ENCODE measurements at regions not wholly inside any gene's neighbourhood (a gene's known extent, or its start where the extent isn't known, plus 50 kb on each side); places are given as distances from the start of the nearest gene placed in this dataset.

DNA sequence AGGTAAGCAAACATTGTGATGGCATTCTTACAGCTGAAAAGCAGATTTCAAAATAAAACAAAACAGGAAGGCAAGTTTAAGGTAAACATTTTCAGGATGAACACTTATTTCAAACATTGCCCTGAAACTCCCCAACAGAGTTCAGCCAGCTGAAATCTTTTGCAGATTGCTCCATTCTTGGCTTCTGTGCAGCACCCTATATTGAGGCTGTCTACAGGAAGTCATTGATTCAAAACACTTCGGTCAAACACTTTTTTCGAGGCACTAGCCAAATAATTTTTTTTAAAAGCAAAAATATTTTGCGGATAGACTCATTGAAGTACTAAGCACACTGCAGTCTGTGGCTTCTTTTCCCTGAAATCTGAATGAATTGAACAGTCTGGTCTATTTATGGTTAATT is 318.1 kb upstream of the PDE3A start:
- Histone ChIP-seq H3K27me3 (ENCODE audit: control insufficient read depth in 2 of 2, insufficient read depth in 2 of 2, low read length in 2 of 2) (no peaks in the 10 kb centered on the region), H3K4me2 (replicated peaks; ENCODE audit: extremely low read depth, low read length, poor library complexity, severe bottlenecking) (no peak overlapping the region), H3K9ac (ENCODE audit: insufficient read depth, low read length, poor library complexity, severe bottlenecking) (no peak overlapping the region), H3K79me2 (ENCODE audit: insufficient read depth, low read length) (no peaks in the 10 kb centered on the region), H3K9me3 (replicated peaks in 1 of 2; ENCODE audit: control insufficient read depth in 1 of 2, insufficient read depth in 1 of 2, low read length in 2 of 2) (no peaks in the 10 kb centered on the region), H3K27ac (ENCODE audit: low read depth in 1 of 2, low read length in 2 of 2) (no peak overlapping the region), H3K4me3 (replicated peaks in 1 of 3; ENCODE audit: low read depth in 2 of 3, low read length in 3 of 3) (no peak overlapping the region), H3K4me1 (ENCODE audit: control insufficient read depth in 1 of 2, insufficient read depth in 2 of 2, low read length in 2 of 2) (no peaks in the 10 kb centered on the region), H4K20me1 (ENCODE audit: insufficient read depth, low read length) (no peaks in the 10 kb centered on the region), H2AFZ (ENCODE audit: insufficient read depth, low read depth, low read length, poor library complexity, severe bottlenecking) (no peak overlapping the region), H3K36me3 (replicated peaks in 1 of 2; ENCODE audit: control insufficient read depth in 1 of 2, insufficient read depth in 2 of 2, low read length in 2 of 2) (no peaks in the 10 kb centered on the region)
- WGBS (ENCODE audit: insufficient coverage) = 87% methylated on average over 2 of the region's 3 CpGs
- intact Hi-C loops (cut with micrococcal nuclease) = no loop called here
- H3K27me3 Mint-ChIP-seq (ENCODE audit: low read depth in 3 of 3) = peaks cover 0 to 2% (median 0%) of the 10 kb centered on the region in 3 donors
- H3K27ac Mint-ChIP-seq = no peak overlapping the region
- TF ChIP-seq, protein P1, sequence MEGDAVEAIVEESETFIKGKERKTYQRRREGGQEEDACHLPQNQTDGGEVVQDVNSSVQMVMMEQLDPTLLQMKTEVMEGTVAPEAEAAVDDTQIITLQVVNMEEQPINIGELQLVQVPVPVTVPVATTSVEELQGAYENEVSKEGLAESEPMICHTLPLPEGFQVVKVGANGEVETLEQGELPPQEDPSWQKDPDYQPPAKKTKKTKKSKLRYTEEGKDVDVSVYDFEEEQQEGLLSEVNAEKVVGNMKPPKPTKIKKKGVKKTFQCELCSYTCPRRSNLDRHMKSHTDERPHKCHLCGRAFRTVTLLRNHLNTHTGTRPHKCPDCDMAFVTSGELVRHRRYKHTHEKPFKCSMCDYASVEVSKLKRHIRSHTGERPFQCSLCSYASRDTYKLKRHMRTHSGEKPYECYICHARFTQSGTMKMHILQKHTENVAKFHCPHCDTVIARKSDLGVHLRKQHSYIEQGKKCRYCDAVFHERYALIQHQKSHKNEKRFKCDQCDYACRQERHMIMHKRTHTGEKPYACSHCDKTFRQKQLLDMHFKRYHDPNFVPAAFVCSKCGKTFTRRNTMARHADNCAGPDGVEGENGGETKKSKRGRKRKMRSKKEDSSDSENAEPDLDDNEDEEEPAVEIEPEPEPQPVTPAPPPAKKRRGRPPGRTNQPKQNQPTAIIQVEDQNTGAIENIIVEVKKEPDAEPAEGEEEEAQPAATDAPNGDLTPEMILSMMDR (IDR thresholded peaks at IDR 0.05) = no peak
- no peaks in the 10 kb centered on the region for H3K36me3 Mint-ChIP-seq
- DNase-seq = no peak
- H3K4me1 Mint-ChIP-seq = no peaks in the 10 kb centered on the region
- no peak overlapping the region for H3K4me3 Mint-ChIP-seq
- peaks cover 0 to 8% (median 3%) of the 10 kb centered on the region in 7 donors for H3K9me3 Mint-ChIP-seq

DNA sequence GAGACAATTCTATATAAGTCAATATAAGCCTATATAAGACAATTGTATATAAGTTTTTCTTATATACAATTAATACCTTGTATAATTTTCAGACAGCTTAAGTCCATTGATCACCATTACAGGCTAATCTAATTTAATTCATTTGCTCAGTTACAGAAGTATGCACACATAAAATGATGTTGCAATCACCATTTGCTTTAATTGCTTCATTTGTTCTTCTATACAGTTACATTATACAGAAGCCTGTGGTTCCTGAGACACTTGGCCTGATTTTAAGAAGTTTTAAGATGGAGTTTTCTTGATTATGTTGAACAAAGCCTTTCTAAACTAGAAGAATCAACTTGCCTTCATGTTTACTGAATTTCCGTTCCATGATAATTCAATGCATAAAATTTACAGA is 314.6 kb upstream of the PDE3A start:
- Histone ChIP-seq H3K36me3 (replicated peaks in 1 of 2; ENCODE audit: control insufficient read depth in 1 of 2, insufficient read depth in 2 of 2, low read length in 2 of 2) (no peaks in the 10 kb centered on the region), H4K20me1 (ENCODE audit: insufficient read depth, low read length) (no peaks in the 10 kb centered on the region), H3K79me2 (ENCODE audit: insufficient read depth, low read length) (no peaks in the 10 kb centered on the region), H3K4me1 (ENCODE audit: control insufficient read depth in 1 of 2, insufficient read depth in 2 of 2, low read length in 2 of 2) (no peaks in the 10 kb centered on the region), H3K27ac (ENCODE audit: low read depth in 1 of 2, low read length in 2 of 2) (no peak overlapping the region), H2AFZ (ENCODE audit: insufficient read depth, low read depth, low read length, poor library complexity, severe bottlenecking) (no peak overlapping the region), H3K27me3 (ENCODE audit: control insufficient read depth in 2 of 2, insufficient read depth in 2 of 2, low read length in 2 of 2) (no peaks in the 10 kb centered on the region), H3K4me2 (replicated peaks; ENCODE audit: extremely low read depth, low read length, poor library complexity, severe bottlenecking) (no peak overlapping the region), H3K9me3 (replicated peaks in 1 of 2; ENCODE audit: control insufficient read depth in 1 of 2, insufficient read depth in 1 of 2, low read length in 2 of 2) (no peaks in the 10 kb centered on the region), H3K4me3 (replicated peaks in 1 of 3; ENCODE audit: low read depth in 2 of 3, low read length in 3 of 3) (no peak overlapping the region), H3K9ac (ENCODE audit: insufficient read depth, low read length, poor library complexity, severe bottlenecking) (no peak overlapping the region)
- WGBS (ENCODE audit: insufficient coverage) = no CpG with 5 or more reads among the region's 1 CpG
- intact Hi-C loops (cut with micrococcal nuclease) = no loop called here
- Mint-ChIP-seq H3K4me3 (no peak overlapping the region), H3K27me3 (ENCODE audit: low read depth in 3 of 3) (peaks cover 0 to 2% (median 0%) of the 10 kb centered on the region in 3 donors), H3K36me3 (no peaks in the 10 kb centered on the region), H3K9me3 (peaks cover 0 to 8% (median 3%) of the 10 kb centered on the region in 7 donors), H3K27ac (no peak overlapping the region), H3K4me1 (no peaks in the 10 kb centered on the region)
- no peak for DNase-seq
- TF ChIP-seq, protein P1 (IDR thresholded peaks at IDR 0.05) = no peak
